Body of pancreas (tissue), 1 donor: ENCODE measurements at regions not wholly inside any gene's neighbourhood (a gene's known extent, or its start where the extent isn't known, plus 50 kb on each side); places are given as distances from the start of the nearest gene placed in this dataset. TPM values are rescaled to one million over a fixed set of nuclear protein-coding genes. Genes with fewer than 3 reads are reported as not detected.

Experiments
- small RNA-seq: library from RNA; depleted of rRNA; stranded (forward); fragments of <200 nt; gene quantifications from one replicate; pipeline ENCODE3, GENCODE V24; 2016

Small RNA genes in the stretch of these regions (small RNA-seq; reads per million reads assigned to genes)
- not detected for gene RNU6-965P
